ENCODE measurements at regions not wholly inside any gene's neighbourhood (a gene's known extent, or its start where the extent isn't known, plus 50 kb on each side); places are given as distances from the start of the nearest gene placed in this dataset.

- FAIRE-seq: no peak
- H2AFZ ChIP-seq (ENCODE audit: low read depth, low read length): no peak overlapping the region
- Mint-ChIP-seq H3K9me3 (ENCODE audit: unreplicated experiment) (peaks cover 18% of the 10 kb centered on the region), H3K4me1 (ENCODE audit: low read depth, unreplicated experiment) (peaks cover 5% of the 10 kb centered on the region), H3K27me3 (ENCODE audit: low read depth, unreplicated experiment) (no peaks in the 10 kb centered on the region), H3K36me3 (ENCODE audit: low read depth, unreplicated experiment) (no peaks in the 10 kb centered on the region), H3K4me3 (ENCODE audit: unreplicated experiment) (no peak overlapping the region), H3K27ac (ENCODE audit: unreplicated experiment) (no peak overlapping the region)
- no peaks in the 10 kb centered on the region for H3K79me2 ChIP-seq (ENCODE audit: insufficient read depth, low read length)
- H3K27me3 ChIP-seq (ENCODE audit: insufficient read depth, low read length): no peaks in the 10 kb centered on the region
- DNase-seq (ENCODE audit: low read depth): no peak
- no peaks in the 10 kb centered on the region for H4K20me1 ChIP-seq (ENCODE audit: insufficient read depth, low read length)
- no peaks in the 10 kb centered on the region for H3K4me1 ChIP-seq (ENCODE audit: insufficient read depth, low read length)
- no peak overlapping the region for H3K4me2 ChIP-seq (ENCODE audit: low read length)
- no peaks in the 10 kb centered on the region for H3K9me3 ChIP-seq (ENCODE audit: insufficient read depth, low read depth, low read length)
- no peak overlapping the region for H3K4me3 ChIP-seq (ENCODE audit: insufficient read depth, low read depth, low read length)
- no peaks in the 10 kb centered on the region for H3K36me3 ChIP-seq (ENCODE audit: insufficient read depth, low read length)
- H3K27ac ChIP-seq (ENCODE audit: low read depth, low read length): no peak overlapping the region
- TF ChIP-seq CTCF (IDR thresholded peaks at IDR 0.05; ENCODE audit: insufficient read depth, low read depth, low read length) (no peak), EZH2 (IDR thresholded peaks at IDR 0.05; ENCODE audit: insufficient read depth, low read length) (no peak)
- no peak overlapping the region for H3K9ac ChIP-seq (ENCODE audit: low read length)
Observed at GRCh38 chr9:2403701-2404100, 217.9 kb upstream of the VLDLR start.

- H3K9ac ChIP-seq (ENCODE audit: low read length): no peak overlapping the region
- no peaks in the 10 kb centered on the region for H3K4me1 ChIP-seq (ENCODE audit: insufficient read depth, low read length)
- no peaks in the 10 kb centered on the region for H3K27me3 ChIP-seq (ENCODE audit: insufficient read depth, low read length)
- H3K4me2 ChIP-seq (ENCODE audit: low read length): no peak overlapping the region
- H4K20me1 ChIP-seq (ENCODE audit: insufficient read depth, low read length): no peaks in the 10 kb centered on the region
- peaks cover 14% of the 10 kb centered on the region for H3K9me3 Mint-ChIP-seq (ENCODE audit: unreplicated experiment)
- FAIRE-seq (no peak), DNase-seq (ENCODE audit: low read depth) (no peak)
- H3K4me3 Mint-ChIP-seq (ENCODE audit: unreplicated experiment): no peak overlapping the region
- H3K4me1 Mint-ChIP-seq (ENCODE audit: low read depth, unreplicated experiment): peaks cover 5% of the 10 kb centered on the region
- no peak overlapping the region for H3K27ac Mint-ChIP-seq (ENCODE audit: unreplicated experiment)
- H3K36me3 ChIP-seq (ENCODE audit: insufficient read depth, low read length): no peaks in the 10 kb centered on the region
- no peak for TF ChIP-seq CTCF (IDR thresholded peaks at IDR 0.05; ENCODE audit: insufficient read depth, low read depth, low read length)
- no peak for TF ChIP-seq EZH2 (IDR thresholded peaks at IDR 0.05; ENCODE audit: insufficient read depth, low read length)
- no peak overlapping the region for H2AFZ ChIP-seq (ENCODE audit: low read depth, low read length)
- H3K27ac ChIP-seq (ENCODE audit: low read depth, low read length): no peak overlapping the region
- H3K79me2 ChIP-seq (ENCODE audit: insufficient read depth, low read length): no peaks in the 10 kb centered on the region
- no peak overlapping the region for H3K4me3 ChIP-seq (ENCODE audit: insufficient read depth, low read depth, low read length)
- H3K9me3 ChIP-seq (ENCODE audit: insufficient read depth, low read depth, low read length): no peaks in the 10 kb centered on the region
- no peaks in the 10 kb centered on the region for H3K27me3 Mint-ChIP-seq (ENCODE audit: low read depth, unreplicated experiment)
- H3K36me3 Mint-ChIP-seq (ENCODE audit: low read depth, unreplicated experiment): no peaks in the 10 kb centered on the region
Observed at GRCh38 chr9:2406252-2406651, 215.3 kb upstream of the VLDLR start.

- no peak for TF ChIP-seq EZH2 (IDR thresholded peaks at IDR 0.05; ENCODE audit: insufficient read depth, low read length)
- no peak for FAIRE-seq
Observed at GRCh38 chr9:2407450-2407849, 214.1 kb upstream of the VLDLR start.

More at GRCh38 chr9:2407450-2407849, 214.1 kb upstream of the VLDLR start:
- Mint-ChIP-seq H3K27me3 (ENCODE audit: low read depth, unreplicated experiment) (no peaks in the 10 kb centered on the region), H3K27ac (ENCODE audit: unreplicated experiment) (no peak overlapping the region), H3K36me3 (ENCODE audit: low read depth, unreplicated experiment) (no peaks in the 10 kb centered on the region), H3K9me3 (ENCODE audit: unreplicated experiment) (peaks cover 9% of the 10 kb centered on the region), H3K4me1 (ENCODE audit: low read depth, unreplicated experiment) (peaks cover 13% of the 10 kb centered on the region), H3K4me3 (ENCODE audit: unreplicated experiment) (no peak overlapping the region)
- Histone ChIP-seq H3K4me3 (ENCODE audit: insufficient read depth, low read depth, low read length) (no peak overlapping the region), H2AFZ (ENCODE audit: low read depth, low read length) (no peak overlapping the region), H4K20me1 (ENCODE audit: insufficient read depth, low read length) (no peaks in the 10 kb centered on the region), H3K4me1 (ENCODE audit: insufficient read depth, low read length) (no peaks in the 10 kb centered on the region), H3K27ac (ENCODE audit: low read depth, low read length) (no peak overlapping the region), H3K79me2 (ENCODE audit: insufficient read depth, low read length) (no peaks in the 10 kb centered on the region), H3K36me3 (ENCODE audit: insufficient read depth, low read length) (no peaks in the 10 kb centered on the region), H3K9ac (ENCODE audit: low read length) (no peak overlapping the region), H3K27me3 (ENCODE audit: insufficient read depth, low read length) (no peaks in the 10 kb centered on the region), H3K9me3 (ENCODE audit: insufficient read depth, low read depth, low read length) (no peaks in the 10 kb centered on the region), H3K4me2 (ENCODE audit: low read length) (no peak overlapping the region)
- DNase-seq (ENCODE audit: low read depth): no peak

Data from astrocyte (in vitro differentiated cells and primary cell).